Spleen (tissue), 11 donors: ENCODE measurements at regions not wholly inside any gene's neighbourhood (a gene's known extent, or its start where the extent isn't known, plus 50 kb on each side); places are given as distances from the start of the nearest gene placed in this dataset.

ENCODE experiments used
- DNase-seq: peaks from one replicate; pipeline ENCODE4 v3.0.0-alpha.2; 2020
- H3K27ac ChIP-seq, 8 donors: fragments of 200-600 bp; sonication (generic) in 7 of 8; 1 replicate in 4 of 8; 2 replicates in 4 of 8; pipeline versions ENCODE4 v1.5.0 to v1.8.0; 2016 to 2021; ENCODE audit warnings: inconsistent platforms in 4 of 8, mild to moderate bottlenecking in 4 of 8, moderate library complexity in 1 of 8
- H3K27me3 ChIP-seq, 7 donors: fragments of 200-600 bp; sonication (generic) in 6 of 7; replicated peaks in 1 of 7; 1 replicate in 4 of 7; 2 replicates in 3 of 7; pipeline versions ENCODE4 v1.5.0 to v1.8.0; 2016 to 2021; ENCODE audit warnings: inconsistent platforms in 3 of 7, mild to moderate bottlenecking in 1 of 7
- H3K36me3 ChIP-seq, 6 donors: fragments of 200-600 bp; sonication (generic) in 5 of 6; 1 replicate in 4 of 6; 2 replicates in 2 of 6; pipeline versions ENCODE4 v1.5.0 to v1.8.0; 2016 to 2021; ENCODE audit warnings: inconsistent platforms in 2 of 6
- H3K4me1 ChIP-seq, 6 donors: fragments of 200-600 bp; sonication (generic) in 5 of 6; 1 replicate in 3 of 6; 2 replicates in 3 of 6; pipeline versions ENCODE4 v1.5.0 to v1.8.0; 2016 to 2021; ENCODE audit warnings: inconsistent platforms in 3 of 6
- H3K4me3 ChIP-seq, 8 donors: fragments of 200-600 bp; sonication (generic) in 7 of 8; 1 replicate in 4 of 8; 2 replicates in 4 of 8; pipeline versions ENCODE4 v1.5.0 to v1.8.0; 2016 to 2021; ENCODE audit warnings: inconsistent platforms in 4 of 8, mild to moderate bottlenecking in 4 of 8, moderate library complexity in 2 of 8
- H3K9me3 ChIP-seq, 8 donors: fragments of 200-600 bp; sonication (generic) in 7 of 8; 1 replicate in 4 of 8; 2 replicates in 4 of 8; pipeline versions ENCODE4 v1.5.0 to v1.8.0; 2016 to 2021; ENCODE audit warnings: inconsistent platforms in 4 of 8
- POLR2A ChIP-seq, 3 donors: fragments of 450-650 bp; IDR thresholded peaks; one replicate each; pipeline ENCODE4 v1.5.1; 2017; ENCODE audit warnings: antibody characterized with exemption in 3 of 3, mild to moderate bottlenecking in 1 of 3
- POLR2AphosphoS5 ChIP-seq, 3 donors: sonication (generic); formaldehyde crosslinking; IDR thresholded peaks; one replicate each; pipeline ENCODE4 v1.5.1; 2017; ENCODE audit warnings: antibody characterized with exemption in 3 of 3
- WGBS, 5 donors: extraction: QIAGEN DNeasy Blood & Tissue Kit in 3 of 5; methylation state at CpG; one replicate each; pipeline versions ENCODE4 v1.1.5 to v1.1.7; 2013 to 2018; 5-methylcytosine and 5-hydroxymethylcytosine counted together
- intact Hi-C: fragments of 100-400 bp; cut with DNase I; formaldehyde crosslinking; loops from one replicate; pipeline ENCODE4 v1.15.0; 2023; ENCODE audit warnings: low total_unique reads
- TF ChIP-seq, protein P1 (sequence below), 11 experiments: fragments of 200-600 bp in 7 of 11; fragments of 450-650 bp in 4 of 11; sonication (generic) in 4 of 11; IDR thresholded peaks in 8 of 11; conservative IDR thresholded peaks in 3 of 11; 1 replicate in 7 of 11; 2 replicates in 4 of 11; pipeline versions ENCODE4 v1.4.0 to v1.8.0; 2016 to 2021; ENCODE audit warnings: antibody characterized with exemption in 11 of 11, inconsistent platforms in 4 of 11, mild to moderate bottlenecking in 1 of 11
- donor health status: healthy with polysubstance abuse.
- donor health status: DM: no; HTN: no; CAD: no; lungs with moderate emphysema.
- donor health status: DM: no; HTN: no; CAD: no.
- donor health status: Bipolar disorder and iron deficiency.
- donor health status: healthy.
- donor health status: DM: no; HTN: no; CAD: no.
- donor health status: DM: yes; HTN: yes; CAD: no.

DNA sequence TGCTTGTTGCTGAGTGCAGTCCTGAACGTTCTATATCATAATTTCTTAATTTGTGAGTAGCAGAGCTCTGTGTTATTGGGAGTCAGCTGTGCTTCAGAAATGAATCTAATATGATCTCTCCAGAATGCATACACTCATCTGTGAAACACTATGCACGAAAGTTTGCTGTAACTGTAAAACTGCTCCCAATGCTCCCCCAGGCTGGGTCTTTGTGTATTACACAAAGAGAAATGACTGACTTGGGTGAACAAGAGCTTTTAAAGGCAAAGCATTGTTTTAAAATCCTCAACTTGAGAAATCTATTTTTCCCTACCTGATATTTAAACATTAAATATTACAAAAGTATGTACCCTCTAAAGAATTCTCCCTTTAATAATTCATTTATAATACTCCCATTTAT lies 636.7 kb upstream of the KIF2B start:
- Histone ChIP-seq H3K9me3 (peaks cover 0 to 21% (median 8%) of the 10 kb centered on the region in 8 donors), H3K27me3 (no peaks in the 10 kb centered on the region), H3K4me3 (no peak overlapping the region), H3K27ac (no peak overlapping the region), H3K4me1 (no peaks in the 10 kb centered on the region), H3K36me3 (no peaks in the 10 kb centered on the region)
- intact Hi-C loops, result no loop called here
- TF ChIP-seq POLR2A (IDR thresholded peaks at IDR 0.05) (no peak), POLR2AphosphoS5 (IDR thresholded peaks at IDR 0.05) (no peak)
- DNase-seq, result no peak
- WGBS, 5 donors, result 37 to 63% (median 54%) methylated on average over 2 of the region's 2 CpGs

DNA sequence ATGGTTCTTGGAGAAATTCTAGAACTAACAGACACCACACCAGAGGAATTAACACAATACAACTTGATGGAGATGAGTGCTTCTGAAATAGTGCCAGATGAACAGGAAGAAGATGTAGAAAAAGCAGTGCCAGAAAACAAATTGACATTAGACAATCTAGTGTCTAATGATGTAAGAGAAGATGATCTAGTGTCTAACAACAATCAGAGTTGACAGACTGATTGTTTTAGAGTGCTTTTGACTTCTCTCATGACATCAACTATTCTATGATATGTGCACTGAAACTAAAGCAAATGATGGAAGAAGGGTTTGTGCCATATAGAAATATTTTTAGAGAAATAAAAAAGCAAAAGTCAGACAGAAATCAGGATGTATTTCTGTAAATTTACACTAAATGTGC lies 646.1 kb upstream of the KIF2B start:
- DNase-seq, result no peak
- TF ChIP-seq, protein P1, sequence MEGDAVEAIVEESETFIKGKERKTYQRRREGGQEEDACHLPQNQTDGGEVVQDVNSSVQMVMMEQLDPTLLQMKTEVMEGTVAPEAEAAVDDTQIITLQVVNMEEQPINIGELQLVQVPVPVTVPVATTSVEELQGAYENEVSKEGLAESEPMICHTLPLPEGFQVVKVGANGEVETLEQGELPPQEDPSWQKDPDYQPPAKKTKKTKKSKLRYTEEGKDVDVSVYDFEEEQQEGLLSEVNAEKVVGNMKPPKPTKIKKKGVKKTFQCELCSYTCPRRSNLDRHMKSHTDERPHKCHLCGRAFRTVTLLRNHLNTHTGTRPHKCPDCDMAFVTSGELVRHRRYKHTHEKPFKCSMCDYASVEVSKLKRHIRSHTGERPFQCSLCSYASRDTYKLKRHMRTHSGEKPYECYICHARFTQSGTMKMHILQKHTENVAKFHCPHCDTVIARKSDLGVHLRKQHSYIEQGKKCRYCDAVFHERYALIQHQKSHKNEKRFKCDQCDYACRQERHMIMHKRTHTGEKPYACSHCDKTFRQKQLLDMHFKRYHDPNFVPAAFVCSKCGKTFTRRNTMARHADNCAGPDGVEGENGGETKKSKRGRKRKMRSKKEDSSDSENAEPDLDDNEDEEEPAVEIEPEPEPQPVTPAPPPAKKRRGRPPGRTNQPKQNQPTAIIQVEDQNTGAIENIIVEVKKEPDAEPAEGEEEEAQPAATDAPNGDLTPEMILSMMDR (IDR thresholded peaks at IDR 0.05 in 8 of 11, conservative IDR thresholded peaks at IDR 0.05 in 3 of 11), result no peak
- TF ChIP-seq POLR2AphosphoS5 (IDR thresholded peaks at IDR 0.05) (no peak), POLR2A (IDR thresholded peaks at IDR 0.05) (no peak)
- intact Hi-C loops, result no loop called here
- H3K9me3 ChIP-seq, result peaks cover 0 to 16% (median 7%) of the 10 kb centered on the region in 8 donors
- H3K4me3 ChIP-seq, result no peak overlapping the region
- no peaks in the 10 kb centered on the region for H3K27me3 ChIP-seq
- no peak overlapping the region for H3K27ac ChIP-seq
- H3K36me3 ChIP-seq, result no peaks in the 10 kb centered on the region
- no peaks in the 10 kb centered on the region for H3K4me1 ChIP-seq

DNA sequence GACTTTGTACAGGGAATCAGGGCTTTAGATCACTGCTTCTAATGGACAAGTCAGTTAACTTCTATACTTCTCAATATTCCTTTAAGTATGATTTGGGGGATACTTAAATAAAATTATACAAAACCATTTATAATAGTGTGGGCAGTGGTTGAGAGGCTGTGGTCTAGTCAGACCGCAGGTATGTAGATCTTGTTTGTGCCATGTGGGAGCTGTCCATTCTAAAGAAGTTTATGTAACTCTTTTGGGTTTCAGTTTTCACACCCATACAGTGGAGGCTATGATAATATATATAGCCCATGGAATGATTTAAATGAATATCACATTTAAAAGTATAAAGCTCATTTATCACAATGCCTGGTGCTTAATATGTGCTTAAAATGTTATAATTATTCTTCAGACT lies 654.3 kb upstream of the KIF2B start:
- Histone ChIP-seq H3K27ac (no peak overlapping the region), H3K9me3 (peaks cover 0 to 9% (median 0%) of the 10 kb centered on the region in 8 donors), H3K36me3 (no peaks in the 10 kb centered on the region), H3K27me3 (no peaks in the 10 kb centered on the region), H3K4me3 (no peak overlapping the region), H3K4me1 (no peaks in the 10 kb centered on the region)
- 59 to 75% (median 72%) methylated on average over 1 of the region's 1 CpG for WGBS, 5 donors
- DNase-seq, result no peak
- intact Hi-C loops, result no loop called here
- TF ChIP-seq, protein P1 (IDR thresholded peaks at IDR 0.05 in 8 of 11, conservative IDR thresholded peaks at IDR 0.05 in 3 of 11), result no peak
- TF ChIP-seq POLR2AphosphoS5 (IDR thresholded peaks at IDR 0.05) (no peak), POLR2A (IDR thresholded peaks at IDR 0.05) (no peak)

DNA sequence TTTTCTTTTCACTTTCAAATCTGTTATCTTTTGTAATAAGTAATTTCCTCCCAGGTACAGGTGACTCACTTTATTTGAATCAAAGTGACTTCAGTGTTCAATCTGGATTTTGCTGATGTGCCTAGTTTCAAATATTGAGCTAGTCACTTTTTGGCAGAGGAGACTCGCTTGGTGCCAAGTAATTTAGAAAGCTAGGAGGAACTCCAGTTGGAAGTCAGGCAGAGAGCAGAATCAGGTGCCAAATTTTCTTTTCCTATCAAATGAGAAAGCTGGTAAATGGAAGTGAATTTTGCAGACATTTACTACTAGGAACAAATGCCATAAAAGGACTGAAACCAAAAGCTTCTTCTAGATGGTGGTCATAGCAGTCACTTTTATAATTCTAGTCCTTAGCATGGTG lies 656.0 kb upstream of the KIF2B start:
- WGBS, 5 donors, result 67 to 88% (median 77%) methylated on average over 1 of the region's 1 CpG
- no peaks in the 10 kb centered on the region for H3K36me3 ChIP-seq
- intact Hi-C loops, result no loop called here
- peaks cover 0 to 10% (median 0%) of the 10 kb centered on the region in 8 donors for H3K9me3 ChIP-seq
- no peak for DNase-seq
- H3K27me3 ChIP-seq, result no peaks in the 10 kb centered on the region
- no peak for TF ChIP-seq POLR2A (IDR thresholded peaks at IDR 0.05)
- TF ChIP-seq, protein P1 (IDR thresholded peaks at IDR 0.05 in 8 of 11, conservative IDR thresholded peaks at IDR 0.05 in 3 of 11), result no peak
- no peak for TF ChIP-seq POLR2AphosphoS5 (IDR thresholded peaks at IDR 0.05)
- no peaks in the 10 kb centered on the region for H3K4me1 ChIP-seq
- H3K4me3 ChIP-seq, result no peak overlapping the region
- H3K27ac ChIP-seq, result no peak overlapping the region

DNA sequence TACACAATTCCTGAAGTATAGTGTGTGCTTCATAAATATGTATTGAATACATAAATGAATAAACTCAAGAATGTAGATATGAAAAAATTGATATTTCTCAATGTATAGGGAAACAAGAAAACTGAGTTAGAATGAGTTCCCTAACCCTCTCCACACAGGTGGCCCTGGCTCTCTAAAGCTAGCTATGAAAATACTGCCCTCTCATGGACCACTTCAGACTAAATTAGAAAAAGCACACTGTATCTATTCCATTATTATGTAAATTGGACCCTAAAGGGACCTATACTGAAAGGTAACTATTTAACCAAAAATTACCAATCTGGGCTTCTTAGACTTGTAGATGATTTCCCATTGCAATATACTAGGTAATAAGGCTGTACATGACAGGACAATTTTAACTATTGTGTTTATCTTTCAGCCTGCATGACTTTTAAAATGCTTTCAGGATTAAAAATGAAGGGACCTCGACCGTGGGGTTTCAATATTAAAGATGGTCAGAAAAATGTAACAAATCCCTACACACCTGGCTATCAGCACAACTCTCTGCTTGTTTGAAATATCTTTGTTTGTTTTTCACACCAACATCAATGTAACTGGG lies 672.5 kb upstream of the KIF2B start:
- no peak overlapping the region for H3K4me3 ChIP-seq
- H3K27me3 ChIP-seq, result no peaks in the 10 kb centered on the region
- TF ChIP-seq, protein P1 (IDR thresholded peaks at IDR 0.05 in 8 of 11, conservative IDR thresholded peaks at IDR 0.05 in 3 of 11), result no peak
- no peak for TF ChIP-seq POLR2A (IDR thresholded peaks at IDR 0.05)
- H3K9me3 ChIP-seq, result no peaks in the 10 kb centered on the region
- DNase-seq, result no peak
- no peaks in the 10 kb centered on the region for H3K36me3 ChIP-seq
- no peaks in the 10 kb centered on the region for H3K4me1 ChIP-seq
- WGBS, 5 donors, result 74 to 85% (median 77%) methylated on average over 2 of the region's 2 CpGs
- intact Hi-C loops, result no loop called here
- no peak overlapping the region for H3K27ac ChIP-seq
